ENCODE measurements at regions not wholly inside any gene's neighbourhood (a gene's known extent, or its start where the extent isn't known, plus 50 kb on each side); places are given as distances from the start of the nearest gene placed in this dataset.

- Histone ChIP-seq H3K27me3 (replicated peaks; ENCODE audit: control insufficient read depth, insufficient read depth, low read length, poor library complexity, severe bottlenecking) (no peaks in the 10 kb centered on the region), H3K4me1 (ENCODE audit: control insufficient read depth, insufficient read depth, low read length, poor library complexity, severe bottlenecking) (no peaks in the 10 kb centered on the region), H3K4me3 (ENCODE audit: insufficient read depth, low read depth, low read length, poor library complexity, severe bottlenecking) (no peak overlapping the region), H3K36me3 (ENCODE audit: control insufficient read depth, insufficient read depth, low read length) (no peaks in the 10 kb centered on the region), H3K9me3 (ENCODE audit: control insufficient read depth, low read length) (no peaks in the 10 kb centered on the region), H3K27ac (ENCODE audit: insufficient read depth, low read length, poor library complexity, severe bottlenecking) (no peak overlapping the region)
- no peak for DNase-seq
Measured at GRCh38 chr17:70808596-70808995, 639.3 kb downstream of the KCNJ2 start.

GRCh38 chr17:70810609-70811008 is 641.3 kb downstream of the KCNJ2 start:
- DNase-seq, result no peak
- Histone ChIP-seq H3K9me3 (ENCODE audit: control insufficient read depth, low read length) (no peaks in the 10 kb centered on the region), H3K27me3 (replicated peaks; ENCODE audit: control insufficient read depth, insufficient read depth, low read length, poor library complexity, severe bottlenecking) (no peaks in the 10 kb centered on the region), H3K4me3 (ENCODE audit: insufficient read depth, low read depth, low read length, poor library complexity, severe bottlenecking) (no peak overlapping the region), H3K36me3 (ENCODE audit: control insufficient read depth, insufficient read depth, low read length) (no peaks in the 10 kb centered on the region), H3K27ac (ENCODE audit: insufficient read depth, low read length, poor library complexity, severe bottlenecking) (no peak overlapping the region), H3K4me1 (ENCODE audit: control insufficient read depth, insufficient read depth, low read length, poor library complexity, severe bottlenecking) (no peaks in the 10 kb centered on the region)

GRCh38 chr17:70813355-70813930 is 644.1 kb downstream of the KCNJ2 start:
- Histone ChIP-seq H3K27me3 (replicated peaks; ENCODE audit: control insufficient read depth, insufficient read depth, low read length, poor library complexity, severe bottlenecking) (no peaks in the 10 kb centered on the region), H3K27ac (ENCODE audit: insufficient read depth, low read length, poor library complexity, severe bottlenecking) (no peak overlapping the region), H3K4me1 (ENCODE audit: control insufficient read depth, insufficient read depth, low read length, poor library complexity, severe bottlenecking) (no peaks in the 10 kb centered on the region), H3K4me3 (ENCODE audit: insufficient read depth, low read depth, low read length, poor library complexity, severe bottlenecking) (no peak overlapping the region), H3K36me3 (ENCODE audit: control insufficient read depth, insufficient read depth, low read length) (no peaks in the 10 kb centered on the region), H3K9me3 (ENCODE audit: control insufficient read depth, low read length) (no peaks in the 10 kb centered on the region)
- DNase-seq, result no peak

GRCh38 chr17:70819183-70819582 is 649.9 kb downstream of the KCNJ2 start:
- no peaks in the 10 kb centered on the region for H3K27me3 ChIP-seq (replicated peaks; ENCODE audit: control insufficient read depth, insufficient read depth, low read length, poor library complexity, severe bottlenecking)
- no peaks in the 10 kb centered on the region for H3K4me1 ChIP-seq (ENCODE audit: control insufficient read depth, insufficient read depth, low read length, poor library complexity, severe bottlenecking)
- no peak overlapping the region for H3K27ac ChIP-seq (ENCODE audit: insufficient read depth, low read length, poor library complexity, severe bottlenecking)
- no peaks in the 10 kb centered on the region for H3K9me3 ChIP-seq (ENCODE audit: control insufficient read depth, low read length)
- no peaks in the 10 kb centered on the region for H3K36me3 ChIP-seq (ENCODE audit: control insufficient read depth, insufficient read depth, low read length)
- no peak for DNase-seq
- H3K4me3 ChIP-seq (ENCODE audit: insufficient read depth, low read depth, low read length, poor library complexity, severe bottlenecking), result no peak overlapping the region

GRCh38 chr17:70820276-70820675 is 650.9 kb downstream of the KCNJ2 start:
- Histone ChIP-seq H3K4me1 (ENCODE audit: control insufficient read depth, insufficient read depth, low read length, poor library complexity, severe bottlenecking) (no peaks in the 10 kb centered on the region), H3K36me3 (ENCODE audit: control insufficient read depth, insufficient read depth, low read length) (no peaks in the 10 kb centered on the region), H3K27ac (ENCODE audit: insufficient read depth, low read length, poor library complexity, severe bottlenecking) (no peak overlapping the region), H3K4me3 (ENCODE audit: insufficient read depth, low read depth, low read length, poor library complexity, severe bottlenecking) (no peak overlapping the region), H3K27me3 (replicated peaks; ENCODE audit: control insufficient read depth, insufficient read depth, low read length, poor library complexity, severe bottlenecking) (no peaks in the 10 kb centered on the region), H3K9me3 (ENCODE audit: control insufficient read depth, low read length) (no peaks in the 10 kb centered on the region)
- no peak for DNase-seq

- no peak for DNase-seq
- Histone ChIP-seq H3K27me3 (replicated peaks; ENCODE audit: control insufficient read depth, insufficient read depth, low read length, poor library complexity, severe bottlenecking) (no peaks in the 10 kb centered on the region), H3K4me3 (ENCODE audit: insufficient read depth, low read depth, low read length, poor library complexity, severe bottlenecking) (no peak overlapping the region), H3K4me1 (ENCODE audit: control insufficient read depth, insufficient read depth, low read length, poor library complexity, severe bottlenecking) (no peaks in the 10 kb centered on the region), H3K27ac (ENCODE audit: insufficient read depth, low read length, poor library complexity, severe bottlenecking) (no peak overlapping the region), H3K9me3 (ENCODE audit: control insufficient read depth, low read length) (no peaks in the 10 kb centered on the region), H3K36me3 (ENCODE audit: control insufficient read depth, insufficient read depth, low read length) (no peaks in the 10 kb centered on the region)
Measured at GRCh38 chr17:70825321-70826125, 656.2 kb downstream of the KCNJ2 start.

- H3K27ac ChIP-seq (ENCODE audit: insufficient read depth, low read length, poor library complexity, severe bottlenecking), result no peak overlapping the region
- H3K9me3 ChIP-seq (ENCODE audit: control insufficient read depth, low read length), result no peaks in the 10 kb centered on the region
- no peak for DNase-seq
- H3K4me1 ChIP-seq (ENCODE audit: control insufficient read depth, insufficient read depth, low read length, poor library complexity, severe bottlenecking), result no peaks in the 10 kb centered on the region
- H3K4me3 ChIP-seq (ENCODE audit: insufficient read depth, low read depth, low read length, poor library complexity, severe bottlenecking), result no peak overlapping the region
- H3K36me3 ChIP-seq (ENCODE audit: control insufficient read depth, insufficient read depth, low read length), result no peaks in the 10 kb centered on the region
- H3K27me3 ChIP-seq (replicated peaks; ENCODE audit: control insufficient read depth, insufficient read depth, low read length, poor library complexity, severe bottlenecking), result no peaks in the 10 kb centered on the region
Measured at GRCh38 chr17:70829876-70830275, 660.5 kb downstream of the KCNJ2 start.

GRCh38 chr17:70834039-70834438 is 664.7 kb downstream of the KCNJ2 start:
- DNase-seq, result no peak

GRCh38 chr17:70848785-70849184 is 679.5 kb downstream of the KCNJ2 start:
- DNase-seq, result no peak
- H3K27ac ChIP-seq (ENCODE audit: insufficient read depth, low read length, poor library complexity, severe bottlenecking), result no peak overlapping the region
- H3K9me3 ChIP-seq (ENCODE audit: control insufficient read depth, low read length), result no peaks in the 10 kb centered on the region

More at GRCh38 chr17:70834039-70834438, 664.7 kb downstream of the KCNJ2 start:
- Histone ChIP-seq H3K27me3 (replicated peaks; ENCODE audit: control insufficient read depth, insufficient read depth, low read length, poor library complexity, severe bottlenecking) (no peaks in the 10 kb centered on the region), H3K4me1 (ENCODE audit: control insufficient read depth, insufficient read depth, low read length, poor library complexity, severe bottlenecking) (no peaks in the 10 kb centered on the region), H3K9me3 (ENCODE audit: control insufficient read depth, low read length) (no peaks in the 10 kb centered on the region), H3K36me3 (ENCODE audit: control insufficient read depth, insufficient read depth, low read length) (no peaks in the 10 kb centered on the region), H3K27ac (ENCODE audit: insufficient read depth, low read length, poor library complexity, severe bottlenecking) (no peak overlapping the region), H3K4me3 (ENCODE audit: insufficient read depth, low read depth, low read length, poor library complexity, severe bottlenecking) (no peak overlapping the region)

GRCh38 chr17:70855401-70856054 is 686.2 kb downstream of the KCNJ2 start:
- H3K36me3 ChIP-seq (ENCODE audit: control insufficient read depth, insufficient read depth, low read length), result no peaks in the 10 kb centered on the region
- H3K4me1 ChIP-seq (ENCODE audit: control insufficient read depth, insufficient read depth, low read length, poor library complexity, severe bottlenecking), result no peaks in the 10 kb centered on the region
- H3K27ac ChIP-seq (ENCODE audit: insufficient read depth, low read length, poor library complexity, severe bottlenecking), result no peak overlapping the region
- no peak for DNase-seq
- H3K27me3 ChIP-seq (replicated peaks; ENCODE audit: control insufficient read depth, insufficient read depth, low read length, poor library complexity, severe bottlenecking), result no peaks in the 10 kb centered on the region
- H3K9me3 ChIP-seq (ENCODE audit: control insufficient read depth, low read length), result no peaks in the 10 kb centered on the region
- H3K4me3 ChIP-seq (ENCODE audit: insufficient read depth, low read depth, low read length, poor library complexity, severe bottlenecking), result no peak overlapping the region

More at GRCh38 chr17:70848785-70849184, 679.5 kb downstream of the KCNJ2 start:
- no peaks in the 10 kb centered on the region for H3K4me1 ChIP-seq (ENCODE audit: control insufficient read depth, insufficient read depth, low read length, poor library complexity, severe bottlenecking)
- H3K36me3 ChIP-seq (ENCODE audit: control insufficient read depth, insufficient read depth, low read length), result no peaks in the 10 kb centered on the region
- H3K4me3 ChIP-seq (ENCODE audit: insufficient read depth, low read depth, low read length, poor library complexity, severe bottlenecking), result no peak overlapping the region
- H3K27me3 ChIP-seq (replicated peaks; ENCODE audit: control insufficient read depth, insufficient read depth, low read length, poor library complexity, severe bottlenecking), result no peaks in the 10 kb centered on the region
